ENCODE measurements at regions not wholly inside any gene's neighbourhood (a gene's known extent, or its start where the extent isn't known, plus 50 kb on each side); places are given as distances from the start of the nearest gene placed in this dataset.
A peak's percentile ranks its signal among the peaks of the same experiment; 100 is the strongest.
"Not testable (repeated sequence)": the region's sequence is repeated elsewhere in the genome, so short reads cannot be mapped to it uniquely, and the experiment has no call there.

- DNase-seq (ENCODE audit: low spot score) = no peak
Observed at GRCh38 chr2:123359636-123360035, 665.5 kb upstream of the CNTNAP5 start.

- no peak for DNase-seq (ENCODE audit: low spot score)
Observed at GRCh38 chr2:123362671-123363440, 662.2 kb upstream of the CNTNAP5 start.

- no peak for DNase-seq (ENCODE audit: low spot score)
Observed at GRCh38 chr2:123363826-123364225, 661.3 kb upstream of the CNTNAP5 start.

- DNase-seq (ENCODE audit: low spot score) = no peak
Observed at GRCh38 chr2:123364243-123364896, 660.7 kb upstream of the CNTNAP5 start.

- no peak for DNase-seq (ENCODE audit: low spot score)
Observed at GRCh38 chr2:123366239-123366837, 658.7 kb upstream of the CNTNAP5 start.

GRCh38 chr2:123370186-123370585 is 654.9 kb upstream of the CNTNAP5 start:
- DNase-seq (ENCODE audit: low spot score) = no peak

- no peak for DNase-seq (ENCODE audit: low spot score)
Observed at GRCh38 chr2:123371535-123371934, 653.6 kb upstream of the CNTNAP5 start.

- peak; percentile 29 for DNase-seq (ENCODE audit: low spot score)
Observed at GRCh38 chr2:123380370-123380935, 644.6 kb upstream of the CNTNAP5 start.

GRCh38 chr2:123415678-123416077 is 609.4 kb upstream of the CNTNAP5 start:
- no peak for DNase-seq (ENCODE audit: low spot score)

- DNase-seq (ENCODE audit: low spot score) = no peak
Observed at GRCh38 chr2:123419976-123420375, 605.1 kb upstream of the CNTNAP5 start.

GRCh38 chr2:123434546-123435395 is 590.3 kb upstream of the CNTNAP5 start:
- no peak for DNase-seq (ENCODE audit: low spot score)

GRCh38 chr2:123438251-123438650 is 586.8 kb upstream of the CNTNAP5 start:
- DNase-seq (ENCODE audit: low spot score) = no peak

GRCh38 chr2:123438675-123439074 is 586.4 kb upstream of the CNTNAP5 start:
- DNase-seq (ENCODE audit: low spot score) = no peak

- DNase-seq (ENCODE audit: low spot score) = no peak
Observed at GRCh38 chr2:123448801-123449200, 576.3 kb upstream of the CNTNAP5 start.

GRCh38 chr2:123451542-123451941 is 573.5 kb upstream of the CNTNAP5 start:
- DNase-seq (ENCODE audit: low spot score) = no peak

GRCh38 chr2:123453046-123453700 is 571.9 kb upstream of the CNTNAP5 start:
- no peak for DNase-seq (ENCODE audit: low spot score)

GRCh38 chr2:123453772-123454171 is 571.3 kb upstream of the CNTNAP5 start:
- DNase-seq (ENCODE audit: low spot score) = no peak

GRCh38 chr2:123455234-123455633 is 569.9 kb upstream of the CNTNAP5 start:
- not testable (repeated sequence) for DNase-seq (ENCODE audit: low spot score)

- no peak for DNase-seq (ENCODE audit: low spot score)
Observed at GRCh38 chr2:123456416-123456815, 568.7 kb upstream of the CNTNAP5 start.

GRCh38 chr2:123463886-123464285 is 561.2 kb upstream of the CNTNAP5 start:
- DNase-seq (ENCODE audit: low spot score) = no peak

GRCh38 chr2:123468071-123468470 is 557.0 kb upstream of the CNTNAP5 start:
- DNase-seq (ENCODE audit: low spot score) = no peak
